ENCODE measurements at regions not wholly inside any gene's neighbourhood (a gene's known extent, or its start where the extent isn't known, plus 50 kb on each side); places are given as distances from the start of the nearest gene placed in this dataset.

DNA sequence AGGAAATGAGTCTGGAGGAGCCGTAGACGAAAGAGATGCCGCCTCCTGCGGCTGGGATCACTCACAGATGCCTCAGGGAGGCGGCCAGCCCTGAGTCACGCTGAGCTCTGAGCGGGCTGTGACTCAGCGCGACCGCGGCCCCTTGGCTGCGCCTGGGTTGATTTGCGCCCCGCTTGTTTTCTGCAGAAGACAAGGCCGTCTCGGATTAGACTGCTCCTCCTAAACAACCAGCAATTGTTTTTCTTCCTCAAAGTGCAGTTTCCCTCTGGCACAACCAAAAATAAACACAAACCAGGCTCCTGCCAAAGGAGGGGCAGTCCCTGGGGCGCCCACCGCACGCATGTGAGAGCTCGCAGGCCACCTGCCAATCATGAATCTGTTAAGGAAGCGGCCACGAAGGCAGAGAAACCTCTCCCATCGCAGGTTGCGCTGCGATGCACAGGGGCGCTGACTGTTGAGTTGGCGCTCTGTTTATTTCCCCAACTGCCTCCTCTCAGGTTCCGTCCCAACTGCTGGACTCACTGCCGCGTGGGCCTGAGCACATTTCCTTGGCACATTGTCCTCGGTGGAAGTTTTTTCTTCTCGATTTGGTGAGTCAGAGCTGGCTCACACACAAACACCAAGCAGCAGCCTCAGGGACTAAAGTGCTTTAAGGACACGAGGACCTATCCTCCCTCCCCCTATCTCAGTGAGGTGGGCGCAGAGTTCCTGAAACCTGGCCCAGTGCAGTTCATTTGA is 85.2 kb upstream of the NDUFV2 start (continued):
- TF ChIP-seq, protein P1, sequence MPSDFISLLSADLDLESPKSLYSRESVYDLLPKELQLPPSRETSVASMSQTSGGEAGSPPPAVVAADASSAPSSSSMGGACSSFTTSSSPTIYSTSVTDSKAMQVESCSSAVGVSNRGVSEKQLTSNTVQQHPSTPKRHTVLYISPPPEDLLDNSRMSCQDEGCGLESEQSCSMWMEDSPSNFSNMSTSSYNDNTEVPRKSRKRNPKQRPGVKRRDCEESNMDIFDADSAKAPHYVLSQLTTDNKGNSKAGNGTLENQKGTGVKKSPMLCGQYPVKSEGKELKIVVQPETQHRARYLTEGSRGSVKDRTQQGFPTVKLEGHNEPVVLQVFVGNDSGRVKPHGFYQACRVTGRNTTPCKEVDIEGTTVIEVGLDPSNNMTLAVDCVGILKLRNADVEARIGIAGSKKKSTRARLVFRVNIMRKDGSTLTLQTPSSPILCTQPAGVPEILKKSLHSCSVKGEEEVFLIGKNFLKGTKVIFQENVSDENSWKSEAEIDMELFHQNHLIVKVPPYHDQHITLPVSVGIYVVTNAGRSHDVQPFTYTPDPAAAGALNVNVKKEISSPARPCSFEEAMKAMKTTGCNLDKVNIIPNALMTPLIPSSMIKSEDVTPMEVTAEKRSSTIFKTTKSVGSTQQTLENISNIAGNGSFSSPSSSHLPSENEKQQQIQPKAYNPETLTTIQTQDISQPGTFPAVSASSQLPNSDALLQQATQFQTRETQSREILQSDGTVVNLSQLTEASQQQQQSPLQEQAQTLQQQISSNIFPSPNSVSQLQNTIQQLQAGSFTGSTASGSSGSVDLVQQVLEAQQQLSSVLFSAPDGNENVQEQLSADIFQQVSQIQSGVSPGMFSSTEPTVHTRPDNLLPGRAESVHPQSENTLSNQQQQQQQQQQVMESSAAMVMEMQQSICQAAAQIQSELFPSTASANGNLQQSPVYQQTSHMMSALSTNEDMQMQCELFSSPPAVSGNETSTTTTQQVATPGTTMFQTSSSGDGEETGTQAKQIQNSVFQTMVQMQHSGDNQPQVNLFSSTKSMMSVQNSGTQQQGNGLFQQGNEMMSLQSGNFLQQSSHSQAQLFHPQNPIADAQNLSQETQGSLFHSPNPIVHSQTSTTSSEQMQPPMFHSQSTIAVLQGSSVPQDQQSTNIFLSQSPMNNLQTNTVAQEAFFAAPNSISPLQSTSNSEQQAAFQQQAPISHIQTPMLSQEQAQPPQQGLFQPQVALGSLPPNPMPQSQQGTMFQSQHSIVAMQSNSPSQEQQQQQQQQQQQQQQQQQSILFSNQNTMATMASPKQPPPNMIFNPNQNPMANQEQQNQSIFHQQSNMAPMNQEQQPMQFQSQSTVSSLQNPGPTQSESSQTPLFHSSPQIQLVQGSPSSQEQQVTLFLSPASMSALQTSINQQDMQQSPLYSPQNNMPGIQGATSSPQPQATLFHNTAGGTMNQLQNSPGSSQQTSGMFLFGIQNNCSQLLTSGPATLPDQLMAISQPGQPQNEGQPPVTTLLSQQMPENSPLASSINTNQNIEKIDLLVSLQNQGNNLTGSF (CRISPR knock-in tag; IDR thresholded peaks at IDR 0.05): 0 out of 2 replicates have a peak, but pooled peaks have one; percentile 22
- TF ChIP-seq, protein P2, sequence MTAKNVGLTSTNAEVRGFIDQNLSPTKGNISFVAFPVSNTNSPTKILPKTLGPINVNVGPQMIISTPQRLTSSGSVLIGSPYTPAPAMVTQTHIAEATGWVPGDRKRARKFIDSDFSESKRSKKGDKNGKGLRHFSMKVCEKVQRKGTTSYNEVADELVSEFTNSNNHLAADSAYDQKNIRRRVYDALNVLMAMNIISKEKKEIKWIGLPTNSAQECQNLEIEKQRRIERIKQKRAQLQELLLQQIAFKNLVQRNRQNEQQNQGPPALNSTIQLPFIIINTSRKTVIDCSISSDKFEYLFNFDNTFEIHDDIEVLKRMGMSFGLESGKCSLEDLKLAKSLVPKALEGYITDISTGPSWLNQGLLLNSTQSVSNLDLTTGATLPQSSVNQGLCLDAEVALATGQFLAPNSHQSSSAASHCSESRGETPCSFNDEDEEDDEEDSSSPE (CRISPR knock-in tag; IDR thresholded peaks at IDR 0.05): no peak
- TF ChIP-seq, protein P3, sequence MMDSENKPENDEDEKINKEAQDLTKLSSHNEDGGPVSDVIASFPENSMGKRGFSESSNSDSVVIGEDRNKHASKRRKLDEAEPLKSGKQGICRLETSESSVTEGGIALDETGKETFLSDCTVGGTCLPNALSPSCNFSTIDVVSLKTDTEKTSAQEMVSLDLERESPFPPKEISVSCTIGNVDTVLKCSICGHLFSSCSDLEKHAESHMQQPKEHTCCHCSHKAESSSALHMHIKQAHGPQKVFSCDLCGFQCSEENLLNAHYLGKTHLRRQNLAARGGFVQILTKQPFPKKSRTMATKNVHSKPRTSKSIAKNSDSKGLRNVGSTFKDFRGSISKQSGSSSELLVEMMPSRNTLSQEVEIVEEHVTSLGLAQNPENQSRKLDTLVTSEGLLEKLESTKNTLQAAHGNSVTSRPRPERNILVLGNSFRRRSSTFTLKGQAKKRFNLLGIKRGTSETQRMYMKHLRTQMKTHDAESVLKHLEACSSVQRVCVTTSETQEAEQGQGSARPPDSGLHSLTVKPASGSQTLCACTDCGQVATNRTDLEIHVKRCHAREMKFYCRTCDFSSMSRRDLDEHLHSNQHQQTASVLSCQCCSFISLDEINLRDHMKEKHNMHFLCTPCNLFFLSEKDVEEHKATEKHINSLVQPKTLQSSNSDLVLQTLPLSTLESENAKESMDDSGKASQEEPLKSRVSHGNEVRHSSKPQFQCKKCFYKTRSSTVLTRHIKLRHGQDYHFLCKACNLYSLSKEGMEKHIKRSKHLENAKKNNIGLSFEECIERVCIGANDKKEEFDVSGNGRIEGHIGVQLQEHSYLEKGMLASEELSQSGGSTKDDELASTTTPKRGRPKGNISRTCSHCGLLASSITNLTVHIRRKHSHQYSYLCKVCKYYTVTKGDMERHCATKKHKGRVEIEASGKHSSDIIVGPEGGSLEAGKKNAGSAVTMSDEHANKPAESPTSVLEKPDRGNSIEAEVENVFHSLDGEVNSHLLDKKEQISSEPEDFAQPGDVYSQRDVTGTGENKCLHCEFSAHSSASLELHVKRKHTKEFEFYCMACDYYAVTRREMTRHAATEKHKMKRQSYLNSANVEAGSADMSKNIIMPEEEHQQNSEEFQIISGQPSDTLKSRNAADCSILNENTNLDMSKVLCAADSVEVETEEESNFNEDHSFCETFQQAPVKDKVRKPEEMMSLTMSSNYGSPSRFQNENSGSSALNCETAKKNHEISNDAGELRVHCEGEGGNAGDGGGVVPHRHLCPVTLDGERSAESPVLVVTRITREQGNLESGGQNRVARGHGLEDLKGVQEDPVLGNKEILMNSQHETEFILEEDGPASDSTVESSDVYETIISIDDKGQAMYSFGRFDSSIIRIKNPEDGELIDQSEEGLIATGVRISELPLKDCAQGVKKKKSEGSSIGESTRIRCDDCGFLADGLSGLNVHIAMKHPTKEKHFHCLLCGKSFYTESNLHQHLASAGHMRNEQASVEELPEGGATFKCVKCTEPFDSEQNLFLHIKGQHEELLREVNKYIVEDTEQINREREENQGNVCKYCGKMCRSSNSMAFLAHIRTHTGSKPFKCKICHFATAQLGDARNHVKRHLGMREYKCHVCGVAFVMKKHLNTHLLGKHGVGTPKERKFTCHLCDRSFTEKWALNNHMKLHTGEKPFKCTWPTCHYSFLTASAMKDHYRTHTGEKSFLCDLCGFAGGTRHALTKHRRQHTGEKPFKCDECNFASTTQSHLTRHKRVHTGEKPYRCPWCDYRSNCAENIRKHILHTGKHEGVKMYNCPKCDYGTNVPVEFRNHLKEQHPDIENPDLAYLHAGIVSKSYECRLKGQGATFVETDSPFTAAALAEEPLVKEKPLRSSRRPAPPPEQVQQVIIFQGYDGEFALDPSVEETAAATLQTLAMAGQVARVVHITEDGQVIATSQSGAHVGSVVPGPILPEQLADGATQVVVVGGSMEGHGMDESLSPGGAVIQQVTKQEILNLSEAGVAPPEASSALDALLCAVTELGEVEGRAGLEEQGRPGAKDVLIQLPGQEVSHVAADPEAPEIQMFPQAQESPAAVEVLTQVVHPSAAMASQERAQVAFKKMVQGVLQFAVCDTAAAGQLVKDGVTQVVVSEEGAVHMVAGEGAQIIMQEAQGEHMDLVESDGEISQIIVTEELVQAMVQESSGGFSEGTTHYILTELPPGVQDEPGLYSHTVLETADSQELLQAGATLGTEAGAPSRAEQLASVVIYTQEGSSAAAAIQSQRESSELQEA (CRISPR knock-in tag; IDR thresholded peaks at IDR 0.05; ENCODE audit: not compliant biosample characterization): no peak
- no peak for TF ChIP-seq SCMH1 (CRISPR knock-in tag; IDR thresholded peaks at IDR 0.05; ENCODE audit: borderline replicate concordance)
- TF ChIP-seq ZNF292 (CRISPR knock-in tag; IDR thresholded peaks at IDR 0.05; ENCODE audit: borderline replicate concordance, low read depth): no peak
- TF ChIP-seq ZNF567 (CRISPR knock-in tag; IDR thresholded peaks at IDR 0.05; ENCODE audit: borderline replicate concordance): no peak
- TF ChIP-seq SNRNP70 (IDR thresholded peaks at IDR 0.05; ENCODE audit: low read depth, low read length): no peak
- TF ChIP-seq KDM2A (CRISPR knock-in tag; IDR thresholded peaks at IDR 0.05; ENCODE audit: borderline replicate concordance, low read depth): peak; percentile 54; the same call in 1 of the 2 replicates
- no peak for TF ChIP-seq CENPX (CRISPR knock-in tag; IDR thresholded peaks at IDR 0.05)
- no peak for TF ChIP-seq ZNF569 (CRISPR knock-in tag; IDR thresholded peaks at IDR 0.05; ENCODE audit: borderline replicate concordance)
- TF ChIP-seq ZSCAN25 (CRISPR knock-in tag; IDR thresholded peaks at IDR 0.05): no peak
- no peak for TF ChIP-seq BCL6 (CRISPR knock-in tag; IDR thresholded peaks at IDR 0.05)
